ENCODE measurements at regions not wholly inside any gene's neighbourhood (a gene's known extent, or its start where the extent isn't known, plus 50 kb on each side); places are given as distances from the start of the nearest gene placed in this dataset.

- TF ChIP-seq POLR2A (IDR thresholded peaks at IDR 0.05) (no peak), CTCF (IDR thresholded peaks at IDR 0.05) (no peak)
These were observed 581.0 kb downstream of the ELAVL2 start for GRCh38 chr9:23245067-23245466.

Measured in lower leg skin (tissue), 3 donors.